AML-193 (cell line): ENCODE measurements at regions not wholly inside any gene's neighbourhood (a gene's known extent, or its start where the extent isn't known, plus 50 kb on each side); places are given as distances from the start of the nearest gene placed in this dataset.

Experiments
- DNase-seq, 2 experiments: peaks; one replicate each; lab custom pipeline; 2025; lab: John Stamatoyannopoulos, UW

- DNase-seq: no peak
These were observed 230.0 kb upstream of the SRRM4 start for GRCh38 chr12:118751355-118751754.

GRCh38 chr12:118760623-118761022 lies 220.7 kb upstream of the SRRM4 start:
- DNase-seq: no peak

- DNase-seq: no peak
These were observed 218.1 kb upstream of the SRRM4 start for GRCh38 chr12:118763234-118763633.

GRCh38 chr12:118773956-118774723 lies 207.2 kb upstream of the SRRM4 start:
- DNase-seq: no peak

GRCh38 chr12:118777504-118777903 lies 203.8 kb upstream of the SRRM4 start:
- no peak for DNase-seq

- DNase-seq: no peak
These were observed 203.3 kb upstream of the SRRM4 start for GRCh38 chr12:118778077-118778476.

GRCh38 chr12:118780939-118781338 lies 200.4 kb upstream of the SRRM4 start:
- no peak for DNase-seq

- no peak for DNase-seq
These were observed 199.6 kb upstream of the SRRM4 start for GRCh38 chr12:118781692-118782091.

GRCh38 chr12:118783703-118784102 lies 197.6 kb upstream of the SRRM4 start:
- no peak for DNase-seq

GRCh38 chr12:118790578-118790977 lies 190.8 kb upstream of the SRRM4 start:
- DNase-seq: no peak

- DNase-seq: no peak
These were observed 167.5 kb upstream of the SRRM4 start for GRCh38 chr12:118813778-118814357.

- no peak for DNase-seq
These were observed 165.0 kb upstream of the SRRM4 start for GRCh38 chr12:118816296-118816695.

- DNase-seq: no peak
These were observed 159.9 kb upstream of the SRRM4 start for GRCh38 chr12:118821386-118821925.

GRCh38 chr12:118822512-118822911 lies 158.8 kb upstream of the SRRM4 start:
- DNase-seq: no peak

- DNase-seq: no peak
These were observed 154.3 kb upstream of the SRRM4 start for GRCh38 chr12:118827047-118827446.

GRCh38 chr12:118827606-118828005 lies 153.7 kb upstream of the SRRM4 start:
- DNase-seq: no peak

GRCh38 chr12:118830296-118830695 lies 151.0 kb upstream of the SRRM4 start:
- no peak for DNase-seq

- no peak for DNase-seq
These were observed 145.4 kb upstream of the SRRM4 start for GRCh38 chr12:118835926-118836325.

- DNase-seq: no peak
These were observed 140.9 kb upstream of the SRRM4 start for GRCh38 chr12:118840399-118840798.

GRCh38 chr12:118840878-118841277 lies 140.5 kb upstream of the SRRM4 start:
- no peak for DNase-seq

GRCh38 chr12:118841588-118841987 lies 139.8 kb upstream of the SRRM4 start:
- DNase-seq: no peak

GRCh38 chr12:118842866-118843265 lies 138.5 kb upstream of the SRRM4 start:
- no peak for DNase-seq

- no peak for DNase-seq
These were observed 134.9 kb upstream of the SRRM4 start for GRCh38 chr12:118846416-118846815.
